Hepatocyte (in vitro differentiated cells): ENCODE measurements at regions not wholly inside any gene's neighbourhood (a gene's known extent, or its start where the extent isn't known, plus 50 kb on each side); places are given as distances from the start of the nearest gene placed in this dataset.

Experiments
- CTCF ChIP-seq: fragments of 200-600 bp; sonication (generic); IDR thresholded peaks from 2 replicates; pipeline ENCODE4 v1.5.1; 2016; ENCODE audit warnings: antibody characterized with exemption, mild to moderate bottlenecking; ENCODE audit not compliant: poor library complexity
- EZH2 ChIP-seq: fragments of 200-600 bp; sonication (generic); IDR thresholded peaks from 2 replicates; pipeline ENCODE4 v1.6.1; 2016; ENCODE audit warnings: antibody characterized with exemption, mild to moderate bottlenecking, borderline replicate concordance
- EZH2phosphoT487 ChIP-seq: fragments of 200-600 bp; sonication (generic); IDR thresholded peaks from one replicate; pipeline ENCODE4 v1.6.1; 2018; ENCODE audit warnings: antibody characterized with exemption, mild to moderate bottlenecking, low read depth, moderate library complexity; ENCODE audit not compliant: unreplicated experiment, severe bottlenecking

DNA sequence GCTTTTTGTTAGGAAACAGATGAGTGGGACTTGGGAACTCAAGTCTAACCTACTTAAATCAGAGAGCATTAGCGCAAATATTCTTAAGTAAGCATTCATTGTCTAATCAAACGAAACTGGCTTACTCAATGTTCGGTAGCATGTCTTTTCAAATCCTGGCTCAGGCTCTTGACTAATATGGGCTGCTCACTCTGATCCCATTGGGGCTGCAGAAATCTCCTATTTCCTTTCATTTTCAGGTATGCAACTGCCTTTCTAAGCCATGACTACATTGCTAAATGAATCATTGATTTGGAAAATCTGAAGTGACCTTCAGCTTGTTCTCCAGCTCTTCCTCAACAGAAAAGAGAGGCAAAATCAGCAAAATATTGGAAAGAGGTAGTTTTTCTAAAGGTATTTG, 2084.4 kb upstream of the PIK3C3 start:
- TF ChIP-seq CTCF (no peak), EZH2 (no peak), EZH2phosphoT487 (no peak)
